CD4-positive, alpha-beta T cell treated with Interleukin-2 at 100 ng/mL for 4 hours (primary cell): ENCODE measurements at regions not wholly inside any gene's neighbourhood (a gene's known extent, or its start where the extent isn't known, plus 50 kb on each side); places are given as distances from the start of the nearest gene placed in this dataset.
A peak's percentile ranks its signal among the peaks of the same experiment; 100 is the strongest.
"Not testable (repeated sequence)": the region's sequence is repeated elsewhere in the genome, so short reads cannot be mapped to it uniquely, and the experiment has no call there.

ENCODE experiments used
- DNase-seq: peaks from one replicate; pipeline ENCODE4 v3.0.0-alpha.2; 2020; ENCODE audit warnings: low spot score

DNA sequence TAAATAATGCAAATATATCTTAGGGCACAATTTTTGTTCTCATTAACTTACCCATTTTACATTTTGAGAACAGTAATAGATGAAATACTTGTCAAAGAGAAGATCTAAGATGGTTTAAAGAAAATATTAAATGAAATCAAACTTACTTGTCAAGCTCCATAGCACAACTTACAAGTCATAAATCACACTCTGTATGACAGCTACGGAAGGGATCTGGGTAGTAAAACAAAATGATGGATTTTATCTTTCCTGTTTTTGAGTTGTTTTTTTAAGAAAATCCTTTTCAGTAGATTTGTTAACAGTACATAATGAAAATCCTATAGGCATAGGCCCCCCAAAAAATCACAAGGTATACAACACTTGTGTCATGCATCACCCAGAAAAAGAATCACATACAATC is 84.4 kb upstream of the ANTXRL start:
- DNase-seq: not testable (repeated sequence)

GRCh38 chr10:46204482-46205102 is 82.2 kb upstream of the ANTXRL start:
- not testable (repeated sequence) for DNase-seq

DNA sequence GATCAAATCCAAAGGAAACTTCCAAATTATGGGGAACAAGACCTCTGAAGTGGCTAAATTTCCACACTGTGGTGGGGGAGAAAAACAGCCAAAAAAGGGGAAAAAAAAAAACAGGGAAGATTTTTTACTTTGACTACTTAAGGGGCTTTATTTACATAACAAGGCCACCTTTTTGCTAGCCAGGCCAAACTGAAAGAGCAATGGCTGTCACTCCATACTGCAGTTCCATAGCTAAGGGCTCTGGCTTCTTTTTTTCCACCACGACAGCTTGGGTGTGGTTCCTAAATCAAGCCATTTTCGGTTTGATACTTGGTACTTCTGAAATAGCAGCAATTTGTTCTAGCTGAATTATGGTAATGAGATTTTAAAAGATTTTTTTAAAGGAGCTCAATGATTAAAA is 76.4 kb upstream of the ANTXRL start:
- not testable (repeated sequence) for DNase-seq

DNA sequence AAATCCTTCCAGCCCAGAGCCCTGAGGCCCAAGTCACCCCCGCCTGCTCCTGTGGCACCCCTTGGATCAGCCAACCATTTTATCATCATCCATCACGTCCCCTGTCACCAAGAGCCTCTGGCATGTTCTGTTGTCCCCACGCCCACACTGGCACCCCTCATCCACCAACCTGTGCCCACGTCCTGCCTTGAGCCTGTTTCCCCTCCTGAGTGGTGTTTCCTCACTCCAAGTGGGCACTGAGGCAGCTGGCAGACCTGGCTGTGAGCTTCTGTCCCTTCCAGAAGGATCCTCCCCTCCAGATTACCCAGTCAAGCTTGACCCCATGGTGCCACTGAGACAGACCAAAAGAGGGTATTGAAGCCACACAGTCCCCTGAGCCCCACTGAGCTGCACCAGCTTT is 71.4 kb upstream of the ANTXRL start:
- DNase-seq: no peak

- DNase-seq: no peak
Observed at GRCh38 chr10:46216003-46216634, 70.7 kb upstream of the ANTXRL start.

- no peak for DNase-seq
Observed at GRCh38 chr10:46216836-46217751, 69.7 kb upstream of the ANTXRL start.

DNA sequence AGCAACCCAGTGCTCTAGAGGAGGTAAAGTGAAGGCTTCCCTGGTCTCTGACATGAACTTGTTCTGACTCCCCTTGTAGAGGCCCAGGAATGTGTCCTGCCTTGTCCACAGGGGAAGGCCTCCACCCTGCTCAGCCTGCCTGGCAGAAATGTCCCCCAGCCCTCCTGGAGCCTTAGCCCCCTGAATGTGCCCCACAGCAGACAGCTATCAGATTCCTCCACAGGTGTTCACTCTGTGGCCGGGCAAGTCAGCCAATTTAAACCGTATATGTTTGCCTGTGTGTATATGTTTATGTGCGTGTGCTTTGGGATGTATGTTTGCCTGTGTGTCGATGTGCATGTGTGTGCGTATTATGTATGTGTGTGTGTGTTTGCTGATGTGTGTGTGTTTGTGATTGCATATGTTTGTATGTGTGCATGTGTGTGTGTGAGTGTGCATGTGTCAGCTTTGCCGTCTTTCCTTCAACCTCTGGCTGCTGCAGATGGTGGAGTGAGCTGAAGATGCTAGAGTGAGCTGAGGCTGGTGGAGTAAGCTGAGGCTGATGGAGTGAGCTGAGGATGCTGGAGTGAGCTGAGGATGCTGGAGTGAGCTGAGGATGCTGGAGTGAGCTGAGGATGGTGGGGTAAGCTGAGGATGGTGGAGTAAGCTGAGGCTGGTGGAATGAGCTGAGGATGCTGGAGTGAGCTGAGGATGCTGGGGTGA is 68.9 kb upstream of the ANTXRL start:
- DNase-seq: no peak

DNA sequence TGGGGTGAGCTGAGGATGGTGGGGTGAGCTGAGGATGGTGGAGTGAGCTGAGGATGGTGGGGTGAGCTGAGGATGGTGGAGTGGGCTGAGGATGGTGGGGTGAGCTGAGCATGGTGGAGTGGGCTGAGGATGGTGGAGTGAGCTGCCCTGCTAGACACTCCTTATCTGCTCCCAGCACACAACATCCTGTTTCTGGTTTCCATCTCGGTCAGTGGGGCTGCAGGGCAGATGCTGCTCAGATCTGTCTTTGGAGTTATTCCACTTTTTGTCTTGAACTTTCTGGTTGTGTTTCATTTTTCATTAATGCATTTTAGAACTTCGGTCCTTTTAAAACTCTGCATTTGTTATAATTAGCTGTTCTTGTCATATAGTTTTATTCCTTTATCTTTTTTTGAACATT is 67.9 kb upstream of the ANTXRL start:
- no peak for DNase-seq

DNA sequence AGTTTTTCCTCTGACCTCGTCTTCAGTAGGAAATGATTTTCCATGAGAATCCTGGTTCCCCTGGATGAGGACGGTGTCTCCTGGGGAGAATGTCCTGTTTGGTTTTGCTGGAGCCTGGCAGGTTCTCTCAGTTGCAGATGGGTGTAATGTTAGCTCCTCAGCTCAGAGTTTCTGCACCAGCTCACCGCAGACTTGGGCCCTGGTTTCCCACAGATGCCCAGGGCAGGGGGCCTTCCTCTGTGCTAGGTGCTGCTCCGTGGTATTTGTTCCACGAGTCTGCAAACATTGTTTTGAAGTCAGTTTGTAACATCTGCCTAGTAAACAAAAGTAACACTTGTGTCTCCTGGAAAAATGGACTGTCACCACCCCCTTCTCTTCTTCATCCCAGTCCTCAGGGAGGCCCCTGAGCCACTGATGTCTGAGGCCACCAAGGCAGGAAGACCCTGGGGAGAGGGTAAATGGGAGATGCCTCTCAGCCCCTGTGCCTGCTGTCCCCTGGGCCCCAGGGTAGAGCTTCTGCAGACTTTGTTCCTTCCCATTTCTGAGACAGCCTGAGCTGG is 67.3 kb upstream of the ANTXRL start:
- not testable (repeated sequence) for DNase-seq

- DNase-seq: no peak
Observed at GRCh38 chr10:46220187-46220586, 66.6 kb upstream of the ANTXRL start.

GRCh38 chr10:46220872-46221538 is 65.8 kb upstream of the ANTXRL start:
- no peak for DNase-seq

- no peak for DNase-seq
Observed at GRCh38 chr10:46222364-46222935, 64.3 kb upstream of the ANTXRL start.

DNA sequence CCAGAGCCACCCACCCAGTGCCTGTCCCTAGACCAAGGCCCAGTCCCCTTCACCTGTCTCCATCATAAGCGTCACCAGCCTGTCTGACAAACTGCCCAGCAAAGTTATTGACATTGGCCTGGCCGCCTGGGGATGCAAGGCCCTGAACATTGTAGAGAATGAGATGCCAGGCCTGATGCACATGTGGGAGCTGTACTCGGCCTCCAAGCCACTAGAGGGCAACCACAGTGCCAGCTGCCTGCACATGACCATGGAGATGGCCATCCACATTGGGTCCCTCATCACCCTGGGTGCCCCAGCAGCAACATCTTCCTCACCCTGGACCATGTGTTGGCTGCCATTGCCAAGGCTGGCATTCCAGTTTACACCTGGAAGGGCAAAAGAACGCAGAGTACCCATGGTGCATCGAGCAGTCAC is 63.7 kb upstream of the ANTXRL start:
- peak; percentile 4 for DNase-seq

- no peak for DNase-seq
Observed at GRCh38 chr10:46223626-46224413, 63.0 kb upstream of the ANTXRL start.

- DNase-seq: no peak
Observed at GRCh38 chr10:46224414-46224682, 62.4 kb upstream of the ANTXRL start.

- DNase-seq: no peak
Observed at GRCh38 chr10:46225597-46225996, 61.2 kb upstream of the ANTXRL start.

GRCh38 chr10:46226232-46226631 is 60.6 kb upstream of the ANTXRL start:
- no peak for DNase-seq

- no peak for DNase-seq
Observed at GRCh38 chr10:46226900-46227558, 59.8 kb upstream of the ANTXRL start.

DNA sequence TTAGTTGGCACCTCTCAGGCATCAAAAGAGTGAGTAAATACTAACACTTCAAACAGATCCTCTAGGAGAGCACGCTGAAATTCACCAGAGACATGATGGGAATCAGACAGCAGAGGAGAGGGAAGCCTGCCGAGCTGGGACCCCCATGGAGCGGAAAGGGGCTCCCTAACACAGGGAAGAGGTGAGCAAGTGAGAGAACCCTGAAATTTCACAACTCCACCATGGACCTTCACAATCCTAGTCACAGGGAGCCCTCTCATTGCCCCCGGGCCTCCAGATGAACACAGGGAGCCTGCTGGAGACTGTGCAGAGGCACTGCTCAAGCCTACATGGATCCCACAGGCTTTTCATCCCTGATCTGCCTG is 59.2 kb upstream of the ANTXRL start:
- DNase-seq: no peak

DNA sequence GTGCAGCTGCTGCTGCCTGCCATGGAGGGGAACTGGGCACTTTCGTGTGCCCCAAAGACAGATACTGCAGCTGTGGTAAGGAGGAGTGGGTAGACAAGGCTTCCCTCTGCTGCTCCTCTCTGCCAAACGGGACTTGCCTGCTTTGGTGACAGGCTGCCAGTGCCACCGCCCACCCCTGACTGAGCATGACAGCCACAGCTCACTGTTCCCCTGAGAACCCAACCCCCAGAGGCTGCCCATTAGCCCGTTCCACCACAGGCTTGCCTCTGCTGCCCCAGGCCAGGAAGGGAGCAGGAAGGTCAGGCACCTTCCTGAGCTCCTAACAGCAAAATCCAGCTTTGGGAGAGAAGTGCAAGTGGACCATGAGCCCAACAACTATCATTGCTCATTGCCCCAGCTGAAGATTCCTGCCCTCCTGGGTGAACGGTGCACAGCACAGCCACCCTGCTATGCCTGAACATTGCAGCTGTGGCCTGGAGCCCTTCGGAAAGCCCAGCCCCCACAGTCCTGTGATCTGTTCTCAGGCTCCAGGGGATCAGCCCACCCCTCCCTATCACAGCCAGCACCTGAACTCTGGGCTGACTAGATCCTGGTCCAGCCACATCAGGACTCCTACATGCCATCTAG is 58.7 kb upstream of the ANTXRL start:
- DNase-seq: no peak
